ENCODE measurements at regions not wholly inside any gene's neighbourhood (a gene's known extent, or its start where the extent isn't known, plus 50 kb on each side); places are given as distances from the start of the nearest gene placed in this dataset.

DNA sequence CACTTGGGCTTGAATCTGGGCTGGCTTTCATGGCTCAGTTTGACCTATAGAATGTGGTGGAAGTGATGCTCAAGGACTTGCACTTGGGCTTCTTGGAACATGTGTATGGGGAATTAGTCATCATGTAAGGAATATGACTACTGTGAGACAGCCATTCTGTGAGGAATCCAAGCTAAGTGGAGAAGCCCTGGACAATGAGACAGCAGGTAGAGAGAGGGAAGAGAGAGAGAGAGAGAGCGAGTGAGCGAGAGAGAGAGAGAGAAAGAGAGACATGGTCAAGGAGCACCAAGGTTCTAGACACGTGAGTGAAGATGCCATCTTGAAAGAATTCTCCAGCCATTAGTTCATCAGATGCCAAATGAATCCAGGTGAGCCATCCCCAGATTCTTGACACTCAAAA, 261.6 kb upstream of the SORL1-AS1 start:
- Histone ChIP-seq H3K9ac (ENCODE audit: low read length) (no peak overlapping the region), H3K9me2 (ENCODE audit: insufficient read depth, low read length) (no peaks in the 10 kb centered on the region)

GRCh38 chr11:121711939-121712338, 259.2 kb upstream of the SORL1-AS1 start:
- Histone ChIP-seq H3K27me3 (ENCODE audit: insufficient read depth, low read depth, low read length) (no peaks in the 10 kb centered on the region), H3K4me2 (ENCODE audit: low read length) (no peak overlapping the region), H3K9me3 (ENCODE audit: low read length) (no peaks in the 10 kb centered on the region), H3F3A (ENCODE audit: insufficient read depth, low read length, poor library complexity, severe bottlenecking) (no peaks in the 10 kb centered on the region), H3K9me2 (ENCODE audit: insufficient read depth, low read length) (no peaks in the 10 kb centered on the region), H3K79me2 (replicated peaks; ENCODE audit: insufficient read depth, low read length) (no peaks in the 10 kb centered on the region), H3K27ac (ENCODE audit: low read length) (no peak overlapping the region), H3K4me3 (ENCODE audit: low read length) (no peak overlapping the region), H3K9ac (ENCODE audit: low read length) (no peak overlapping the region), H2AFZ (ENCODE audit: low read depth, low read length) (no peak overlapping the region), H3K36me3 (ENCODE audit: insufficient read depth, low read length) (no peaks in the 10 kb centered on the region), H4K20me1 (ENCODE audit: insufficient read depth) (no peaks in the 10 kb centered on the region)
- TF ChIP-seq TAF1 (IDR thresholded peaks at IDR 0.05; ENCODE audit: low read depth) (no peak), SMC3 (conservative IDR thresholded peaks at IDR 0.05; ENCODE audit: poor library complexity) (no peak), POLR2AphosphoS5 (IDR thresholded peaks at IDR 0.05) (no peak), MXI1 (conservative IDR thresholded peaks at IDR 0.05; ENCODE audit: poor library complexity, severe bottlenecking) (no peak), EZH2 (IDR thresholded peaks at IDR 0.05; ENCODE audit: borderline replicate concordance, insufficient read depth, low read length, poor library complexity, severe bottlenecking) (no peak), EP300 (conservative IDR thresholded peaks at IDR 0.05; ENCODE audit: poor library complexity, severe bottlenecking) (no peak), RAD21 (conservative IDR thresholded peaks at IDR 0.05) (no peak)
- TF ChIP-seq, protein P1, sequence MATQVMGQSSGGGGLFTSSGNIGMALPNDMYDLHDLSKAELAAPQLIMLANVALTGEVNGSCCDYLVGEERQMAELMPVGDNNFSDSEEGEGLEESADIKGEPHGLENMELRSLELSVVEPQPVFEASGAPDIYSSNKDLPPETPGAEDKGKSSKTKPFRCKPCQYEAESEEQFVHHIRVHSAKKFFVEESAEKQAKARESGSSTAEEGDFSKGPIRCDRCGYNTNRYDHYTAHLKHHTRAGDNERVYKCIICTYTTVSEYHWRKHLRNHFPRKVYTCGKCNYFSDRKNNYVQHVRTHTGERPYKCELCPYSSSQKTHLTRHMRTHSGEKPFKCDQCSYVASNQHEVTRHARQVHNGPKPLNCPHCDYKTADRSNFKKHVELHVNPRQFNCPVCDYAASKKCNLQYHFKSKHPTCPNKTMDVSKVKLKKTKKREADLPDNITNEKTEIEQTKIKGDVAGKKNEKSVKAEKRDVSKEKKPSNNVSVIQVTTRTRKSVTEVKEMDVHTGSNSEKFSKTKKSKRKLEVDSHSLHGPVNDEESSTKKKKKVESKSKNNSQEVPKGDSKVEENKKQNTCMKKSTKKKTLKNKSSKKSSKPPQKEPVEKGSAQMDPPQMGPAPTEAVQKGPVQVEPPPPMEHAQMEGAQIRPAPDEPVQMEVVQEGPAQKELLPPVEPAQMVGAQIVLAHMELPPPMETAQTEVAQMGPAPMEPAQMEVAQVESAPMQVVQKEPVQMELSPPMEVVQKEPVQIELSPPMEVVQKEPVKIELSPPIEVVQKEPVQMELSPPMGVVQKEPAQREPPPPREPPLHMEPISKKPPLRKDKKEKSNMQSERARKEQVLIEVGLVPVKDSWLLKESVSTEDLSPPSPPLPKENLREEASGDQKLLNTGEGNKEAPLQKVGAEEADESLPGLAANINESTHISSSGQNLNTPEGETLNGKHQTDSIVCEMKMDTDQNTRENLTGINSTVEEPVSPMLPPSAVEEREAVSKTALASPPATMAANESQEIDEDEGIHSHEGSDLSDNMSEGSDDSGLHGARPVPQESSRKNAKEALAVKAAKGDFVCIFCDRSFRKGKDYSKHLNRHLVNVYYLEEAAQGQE (IDR thresholded peaks at IDR 0.05; ENCODE audit: borderline replicate concordance), result no peak
- TF ChIP-seq, protein P2, sequence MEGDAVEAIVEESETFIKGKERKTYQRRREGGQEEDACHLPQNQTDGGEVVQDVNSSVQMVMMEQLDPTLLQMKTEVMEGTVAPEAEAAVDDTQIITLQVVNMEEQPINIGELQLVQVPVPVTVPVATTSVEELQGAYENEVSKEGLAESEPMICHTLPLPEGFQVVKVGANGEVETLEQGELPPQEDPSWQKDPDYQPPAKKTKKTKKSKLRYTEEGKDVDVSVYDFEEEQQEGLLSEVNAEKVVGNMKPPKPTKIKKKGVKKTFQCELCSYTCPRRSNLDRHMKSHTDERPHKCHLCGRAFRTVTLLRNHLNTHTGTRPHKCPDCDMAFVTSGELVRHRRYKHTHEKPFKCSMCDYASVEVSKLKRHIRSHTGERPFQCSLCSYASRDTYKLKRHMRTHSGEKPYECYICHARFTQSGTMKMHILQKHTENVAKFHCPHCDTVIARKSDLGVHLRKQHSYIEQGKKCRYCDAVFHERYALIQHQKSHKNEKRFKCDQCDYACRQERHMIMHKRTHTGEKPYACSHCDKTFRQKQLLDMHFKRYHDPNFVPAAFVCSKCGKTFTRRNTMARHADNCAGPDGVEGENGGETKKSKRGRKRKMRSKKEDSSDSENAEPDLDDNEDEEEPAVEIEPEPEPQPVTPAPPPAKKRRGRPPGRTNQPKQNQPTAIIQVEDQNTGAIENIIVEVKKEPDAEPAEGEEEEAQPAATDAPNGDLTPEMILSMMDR (IDR thresholded peaks at IDR 0.05; ENCODE audit: poor library complexity, severe bottlenecking), result no peak

More for the DNA sequence above, 261.6 kb upstream of the SORL1-AS1 start:
- H3K9me3 ChIP-seq (ENCODE audit: low read length), result no peaks in the 10 kb centered on the region
- H2AFZ ChIP-seq (ENCODE audit: low read depth, low read length), result no peak overlapping the region
- H4K20me1 ChIP-seq (ENCODE audit: insufficient read depth), result no peaks in the 10 kb centered on the region
- TF ChIP-seq TAF1 (IDR thresholded peaks at IDR 0.05; ENCODE audit: low read depth) (no peak), EZH2 (IDR thresholded peaks at IDR 0.05; ENCODE audit: borderline replicate concordance, insufficient read depth, low read length, poor library complexity, severe bottlenecking) (no peak), POLR2AphosphoS5 (IDR thresholded peaks at IDR 0.05) (no peak), RAD21 (conservative IDR thresholded peaks at IDR 0.05) (no peak), EP300 (conservative IDR thresholded peaks at IDR 0.05; ENCODE audit: poor library complexity, severe bottlenecking) (no peak), MXI1 (conservative IDR thresholded peaks at IDR 0.05; ENCODE audit: poor library complexity, severe bottlenecking) (no peak)
- TF ChIP-seq, protein P1 (IDR thresholded peaks at IDR 0.05; ENCODE audit: borderline replicate concordance), result no peak
- TF ChIP-seq, protein P2 (IDR thresholded peaks at IDR 0.05; ENCODE audit: poor library complexity, severe bottlenecking), result no peak
- H3K4me3 ChIP-seq (ENCODE audit: low read length), result no peak overlapping the region
- H3K36me3 ChIP-seq (ENCODE audit: insufficient read depth, low read length), result no peaks in the 10 kb centered on the region
- no peaks in the 10 kb centered on the region for H3F3A ChIP-seq (ENCODE audit: insufficient read depth, low read length, poor library complexity, severe bottlenecking)
- no peak overlapping the region for H3K27ac ChIP-seq (ENCODE audit: low read length)
- H3K79me2 ChIP-seq (replicated peaks; ENCODE audit: insufficient read depth, low read length), result no peaks in the 10 kb centered on the region
- no peaks in the 10 kb centered on the region for H3K27me3 ChIP-seq (ENCODE audit: insufficient read depth, low read depth, low read length)
- H3K4me2 ChIP-seq (ENCODE audit: low read length), result no peak overlapping the region

Measured in neural cell (in vitro differentiated cells).